Upper lobe of right lung (tissue), 1 donor: ENCODE measurements at regions not wholly inside any gene's neighbourhood (a gene's known extent, or its start where the extent isn't known, plus 50 kb on each side); places are given as distances from the start of the nearest gene placed in this dataset.

ENCODE experiments used
- ATAC-seq: fragments of 200-7000 bp; cut with Tn5 transposase; one replicate; pipeline ENCODE4 v1.9.1; 2020; ENCODE audit warnings: mild to moderate bottlenecking, moderate library complexity
- DNase-seq: peaks from one replicate; pipeline ENCODE4 v3.0.0-alpha.2; 2020
- H3K27ac ChIP-seq: fragments of 200-600 bp; one replicate; pipeline ENCODE4 v1.8.0; 2022
- H3K27me3 ChIP-seq: fragments of 200-600 bp; one replicate; pipeline ENCODE4 v1.8.0; 2022; ENCODE audit warnings: mild to moderate bottlenecking
- H3K36me3 ChIP-seq: fragments of 200-600 bp; one replicate; pipeline ENCODE4 v1.8.0; 2022
- H3K4me1 ChIP-seq: fragments of 200-600 bp; one replicate; pipeline ENCODE4 v1.8.0; 2022
- H3K4me3 ChIP-seq: fragments of 200-600 bp; one replicate; pipeline ENCODE4 v1.8.0; 2022; ENCODE audit warnings: mild to moderate bottlenecking
- H3K9me3 ChIP-seq: fragments of 200-600 bp; one replicate; pipeline ENCODE4 v1.8.0; 2022
- intact Hi-C: fragments of 100-400 bp; cut with DNase I; formaldehyde crosslinking; loops from one replicate; pipeline ENCODE4 v1.11.0; 2022
- TF ChIP-seq, protein P1 (sequence below): fragments of 200-600 bp; IDR thresholded peaks from one replicate; pipeline ENCODE4 v1.8.0; 2022; ENCODE audit warnings: antibody characterized with exemption
- donor health status: DM: no; HTN: yes; CAD: no; lungs with severe emphysema.

GRCh38 chr3:34202975-34203374 lies 404.5 kb downstream of the PDCD6IP start:
- Histone ChIP-seq H3K27me3 (no peaks in the 10 kb centered on the region), H3K4me1 (no peaks in the 10 kb centered on the region), H3K4me3 (peak overlapping the region; percentile 20), H3K36me3 (no peaks in the 10 kb centered on the region), H3K27ac (peak overlapping the region; percentile 45), H3K9me3 (no peaks in the 10 kb centered on the region)
- DNase-seq (no peak), ATAC-seq (peak; percentile 80)
- intact Hi-C loops, result no loop called here
- TF ChIP-seq, protein P1, sequence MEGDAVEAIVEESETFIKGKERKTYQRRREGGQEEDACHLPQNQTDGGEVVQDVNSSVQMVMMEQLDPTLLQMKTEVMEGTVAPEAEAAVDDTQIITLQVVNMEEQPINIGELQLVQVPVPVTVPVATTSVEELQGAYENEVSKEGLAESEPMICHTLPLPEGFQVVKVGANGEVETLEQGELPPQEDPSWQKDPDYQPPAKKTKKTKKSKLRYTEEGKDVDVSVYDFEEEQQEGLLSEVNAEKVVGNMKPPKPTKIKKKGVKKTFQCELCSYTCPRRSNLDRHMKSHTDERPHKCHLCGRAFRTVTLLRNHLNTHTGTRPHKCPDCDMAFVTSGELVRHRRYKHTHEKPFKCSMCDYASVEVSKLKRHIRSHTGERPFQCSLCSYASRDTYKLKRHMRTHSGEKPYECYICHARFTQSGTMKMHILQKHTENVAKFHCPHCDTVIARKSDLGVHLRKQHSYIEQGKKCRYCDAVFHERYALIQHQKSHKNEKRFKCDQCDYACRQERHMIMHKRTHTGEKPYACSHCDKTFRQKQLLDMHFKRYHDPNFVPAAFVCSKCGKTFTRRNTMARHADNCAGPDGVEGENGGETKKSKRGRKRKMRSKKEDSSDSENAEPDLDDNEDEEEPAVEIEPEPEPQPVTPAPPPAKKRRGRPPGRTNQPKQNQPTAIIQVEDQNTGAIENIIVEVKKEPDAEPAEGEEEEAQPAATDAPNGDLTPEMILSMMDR, result no peak

DNA sequence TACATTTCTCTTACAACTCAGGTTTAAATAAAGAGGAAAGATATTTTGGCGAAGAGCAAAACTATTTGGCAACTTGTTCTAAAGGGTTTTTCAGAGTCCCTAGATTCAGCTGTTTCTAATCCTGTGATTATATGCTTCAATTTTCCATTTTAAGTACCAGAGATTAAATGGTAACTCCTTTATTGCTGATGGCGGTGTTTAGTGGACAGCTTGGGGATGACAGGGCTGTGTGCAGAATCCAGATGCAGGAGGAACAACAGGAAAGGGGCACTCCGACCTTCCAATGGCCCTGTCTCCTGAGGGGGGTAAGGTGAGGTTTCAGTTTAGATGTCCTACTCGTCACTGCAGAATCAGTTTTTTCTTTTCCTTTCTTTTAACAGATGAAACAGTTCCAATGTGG lies 405.0 kb downstream of the PDCD6IP start:
- no peaks in the 10 kb centered on the region for H3K36me3 ChIP-seq
- TF ChIP-seq, protein P1, result no peak
- H3K27me3 ChIP-seq, result no peaks in the 10 kb centered on the region
- H3K27ac ChIP-seq, result peak overlapping the region; percentile 45
- H3K4me3 ChIP-seq, result peak overlapping the region; percentile 20
- no peaks in the 10 kb centered on the region for H3K9me3 ChIP-seq
- intact Hi-C loops, result no loop called here
- no peaks in the 10 kb centered on the region for H3K4me1 ChIP-seq
- no peak for DNase-seq
- no peak for ATAC-seq

DNA sequence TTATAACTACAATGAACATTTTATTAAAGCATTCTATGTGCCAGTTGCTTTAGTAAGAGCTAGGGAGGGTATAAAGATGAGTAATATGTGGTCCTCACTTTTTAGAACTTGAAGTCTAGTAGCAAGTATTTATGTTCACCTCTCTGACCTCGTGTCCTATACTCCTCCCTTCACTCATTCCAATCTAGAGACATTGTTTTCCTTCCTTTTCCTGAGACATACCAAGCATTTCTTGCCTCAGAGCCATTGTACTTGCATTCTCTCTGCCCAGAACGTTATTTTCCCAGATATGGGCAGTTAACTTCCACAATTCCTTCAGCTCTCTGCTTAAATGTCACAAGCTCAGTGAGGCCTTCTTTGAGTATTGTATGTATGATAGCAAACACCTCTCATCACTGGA lies 408.6 kb downstream of the PDCD6IP start:
- no peaks in the 10 kb centered on the region for H3K4me1 ChIP-seq
- intact Hi-C loops, result no loop called here
- no peak overlapping the region for H3K4me3 ChIP-seq
- H3K36me3 ChIP-seq, result no peaks in the 10 kb centered on the region
- no peaks in the 10 kb centered on the region for H3K27me3 ChIP-seq
- ATAC-seq (no peak), DNase-seq (no peak)
- H3K9me3 ChIP-seq, result no peaks in the 10 kb centered on the region
- no peak overlapping the region for H3K27ac ChIP-seq
- TF ChIP-seq, protein P1, result no peak

DNA sequence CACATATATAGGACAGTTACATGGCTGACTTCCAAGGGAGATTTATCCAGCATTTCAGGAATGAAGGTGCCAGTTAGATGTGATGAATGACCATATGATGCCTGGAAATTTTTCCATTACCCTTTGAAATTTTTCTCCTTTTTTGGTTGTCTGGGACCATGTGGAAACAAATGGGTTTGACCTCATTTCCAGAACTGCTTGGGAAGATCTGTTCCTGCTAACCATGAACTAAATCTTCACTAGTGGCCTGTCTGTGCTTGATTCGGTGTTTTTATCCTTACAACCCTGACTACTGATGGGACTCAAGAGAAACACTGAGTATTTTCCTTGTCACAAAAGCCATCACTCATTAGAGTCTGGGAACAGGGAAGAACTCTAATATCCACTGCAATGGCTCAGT lies 409.4 kb downstream of the PDCD6IP start:
- ATAC-seq, result no peak

GRCh38 chr3:34212175-34212574 lies 413.7 kb downstream of the PDCD6IP start:
- no peaks in the 10 kb centered on the region for H3K36me3 ChIP-seq
- no peak for DNase-seq
- H3K27ac ChIP-seq, result peak overlapping the region; percentile 24
- peaks cover 3% of the 10 kb centered on the region for H3K4me1 ChIP-seq
- peak; percentile 77 for ATAC-seq
- no peak overlapping the region for H3K4me3 ChIP-seq
- H3K9me3 ChIP-seq, result no peaks in the 10 kb centered on the region
- no peaks in the 10 kb centered on the region for H3K27me3 ChIP-seq
- intact Hi-C loops, result no loop called here
- TF ChIP-seq, protein P1, result no peak

More for the DNA sequence above, 409.4 kb downstream of the PDCD6IP start:
- TF ChIP-seq, protein P1, result no peak
- H3K4me3 ChIP-seq, result no peak overlapping the region
- no peak for DNase-seq
- H3K9me3 ChIP-seq, result no peaks in the 10 kb centered on the region
- intact Hi-C loops, result no loop called here
- no peaks in the 10 kb centered on the region for H3K27me3 ChIP-seq
- no peaks in the 10 kb centered on the region for H3K4me1 ChIP-seq
- no peaks in the 10 kb centered on the region for H3K36me3 ChIP-seq
- no peak overlapping the region for H3K27ac ChIP-seq

DNA sequence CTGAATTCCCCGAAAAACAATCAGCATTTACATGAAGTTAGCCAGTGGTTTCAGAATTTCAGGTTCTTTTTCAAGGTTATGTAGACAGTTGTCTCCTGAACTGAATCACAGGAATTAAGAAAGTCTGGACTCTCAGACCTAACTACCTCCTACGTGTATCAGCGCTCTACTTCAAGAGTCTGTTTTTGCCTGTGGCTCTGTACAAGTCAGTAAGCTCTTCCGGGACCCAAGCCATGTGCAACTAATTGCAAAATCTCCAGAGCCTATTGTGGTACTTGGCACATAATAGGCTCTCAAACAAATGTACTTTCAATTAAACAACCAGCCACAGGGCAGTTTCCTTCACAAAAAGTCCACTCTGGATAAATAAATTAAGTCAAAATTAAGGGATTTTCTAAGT lies 414.2 kb downstream of the PDCD6IP start:
- peak; percentile 88 for ATAC-seq
- H3K4me1 ChIP-seq, result peaks cover 3% of the 10 kb centered on the region
- no peak overlapping the region for H3K4me3 ChIP-seq
- no peak for DNase-seq
- TF ChIP-seq, protein P1, result no peak
- H3K27ac ChIP-seq, result peak overlapping the region; percentile 24
- no peaks in the 10 kb centered on the region for H3K27me3 ChIP-seq
- H3K36me3 ChIP-seq, result no peaks in the 10 kb centered on the region
- intact Hi-C loops, result no loop called here
- H3K9me3 ChIP-seq, result no peaks in the 10 kb centered on the region
